OCI-LY1 (cell line): ENCODE measurements at regions not wholly inside any gene's neighbourhood (a gene's known extent, or its start where the extent isn't known, plus 50 kb on each side); places are given as distances from the start of the nearest gene placed in this dataset.

Source experiments
- H2AFZ ChIP-seq: fragments of 200-600 bp; sonication (generic), shearing (Covaris generic); 2 replicates; pipeline ENCODE4 v1.6.0; 2014; ENCODE audit warnings: antibody characterized with exemption, mild to moderate bottlenecking, low read length
- H3F3A ChIP-seq: fragments of 200-600 bp; sonication (generic), shearing (Covaris generic); 2 replicates; pipeline ENCODE4 v1.6.0; 2014; ENCODE audit warnings: mild to moderate bottlenecking, antibody characterized with exemption, low read length, moderate library complexity; ENCODE audit not compliant: insufficient read depth
- H3K27ac ChIP-seq: fragments of 200-600 bp; sonication (generic); 2 replicates; pipeline ENCODE4 v1.5.1; 2014; ENCODE audit warnings: low read length, mixed run types, mild to moderate bottlenecking, low read depth; ENCODE audit not compliant: poor library complexity, severe bottlenecking
- H3K27me3 ChIP-seq: fragments of 200-600 bp; sonication (generic); 2 replicates; pipeline ENCODE4 v1.6.0; 2014; ENCODE audit warnings: antibody characterized with exemption, mild to moderate bottlenecking, low read length, moderate library complexity; ENCODE audit not compliant: insufficient read depth
- H3K36me3 ChIP-seq: fragments of 200-600 bp; sonication (generic); 2 replicates; pipeline ENCODE4 v1.6.1; 2014; ENCODE audit warnings: mild to moderate bottlenecking, antibody characterized with exemption, low read length, moderate library complexity, mixed read lengths; ENCODE audit not compliant: insufficient read depth
- H3K4me1 ChIP-seq: fragments of 200-600 bp; sonication (generic); 2 replicates; pipeline ENCODE4 v1.5.1; 2014; ENCODE audit warnings: mild to moderate bottlenecking, low read length, moderate library complexity; ENCODE audit not compliant: insufficient read depth, severe bottlenecking
- H3K4me2 ChIP-seq: fragments of 200-600 bp; sonication (generic), shearing (Covaris generic); 2 replicates; pipeline ENCODE4 v1.6.1; 2014; ENCODE audit warnings: low read length
- H3K4me3 ChIP-seq: fragments of 200-600 bp; sonication (generic); 2 replicates; pipeline ENCODE4 v1.5.1; 2014; ENCODE audit warnings: low read length, low read depth, mild to moderate bottlenecking, mixed read lengths; ENCODE audit not compliant: poor library complexity, severe bottlenecking
- H3K79me2 ChIP-seq: fragments of 200-600 bp; shearing (Covaris generic); 2 replicates; pipeline ENCODE4 v1.6.1; 2016; ENCODE audit warnings: mixed run types, low read length, mixed read lengths; ENCODE audit not compliant: insufficient read depth
- H3K9ac ChIP-seq: fragments of 200-600 bp; sonication (generic), shearing (Covaris generic); 2 replicates; pipeline ENCODE4 v1.6.1; 2014; ENCODE audit warnings: mild to moderate bottlenecking, low read length, mixed read lengths
- H3K9me2 ChIP-seq: fragments of 200-600 bp; sonication (generic), shearing (Covaris generic); 2 replicates; pipeline ENCODE4 v1.6.1; 2014; ENCODE audit warnings: low read depth, mild to moderate bottlenecking, low read length, mixed read lengths
- H3K9me3 ChIP-seq: fragments of 200-600 bp; shearing (Covaris generic); 2 replicates; pipeline ENCODE4 v1.6.1; 2014; ENCODE audit warnings: low read length, mixed read lengths
- H4K20me1 ChIP-seq: fragments of 200-600 bp; sonication (generic), shearing (Covaris generic); 2 replicates; pipeline ENCODE4 v1.6.0; 2016; ENCODE audit warnings: mild to moderate bottlenecking, low read length; ENCODE audit not compliant: insufficient read depth
- CTCF ChIP-seq: fragments of 200-600 bp; sonication (generic), shearing (Covaris generic); IDR thresholded peaks from 2 replicates; pipeline ENCODE4 v1.5.1; 2017; ENCODE audit warnings: mild to moderate bottlenecking, antibody characterized with exemption, low read length, moderate library complexity, mixed read lengths
- EZH2 ChIP-seq: fragments of 200-600 bp; sonication (generic), shearing (Covaris generic); IDR thresholded peaks from 2 replicates; pipeline ENCODE4 v1.8.0; 2017; ENCODE audit warnings: borderline replicate concordance, mixed run types, mild to moderate bottlenecking, antibody characterized with exemption, low read length, moderate library complexity, mixed read lengths

GRCh38 chr1:29557066-29557465, 320.7 kb downstream of the PTPRU start:
- Histone ChIP-seq H2AFZ (no peak overlapping the region), H3F3A (no peaks in the 10 kb centered on the region), H3K9me3 (no peaks in the 10 kb centered on the region)

GRCh38 chr1:29556657-29557056, 320.3 kb downstream of the PTPRU start:
- Histone ChIP-seq H3K27me3 (no peaks in the 10 kb centered on the region), H3F3A (no peaks in the 10 kb centered on the region), H3K79me2 (no peaks in the 10 kb centered on the region), H3K27ac (no peak overlapping the region), H2AFZ (no peak overlapping the region), H3K9me3 (no peaks in the 10 kb centered on the region), H3K4me3 (no peak overlapping the region), H3K4me1 (no peaks in the 10 kb centered on the region), H3K4me2 (no peak overlapping the region), H4K20me1 (no peaks in the 10 kb centered on the region), H3K36me3 (no peaks in the 10 kb centered on the region), H3K9me2 (no peaks in the 10 kb centered on the region), H3K9ac (no peak overlapping the region)
- TF ChIP-seq EZH2 (no peak), CTCF (no peak)

More at GRCh38 chr1:29557066-29557465, 320.7 kb downstream of the PTPRU start:
- no peaks in the 10 kb centered on the region for H3K4me1 ChIP-seq
- H3K27ac ChIP-seq, result no peak overlapping the region
- H4K20me1 ChIP-seq, result no peaks in the 10 kb centered on the region
- H3K4me2 ChIP-seq, result no peak overlapping the region
- no peaks in the 10 kb centered on the region for H3K27me3 ChIP-seq
- no peak for TF ChIP-seq EZH2
- TF ChIP-seq CTCF, result no peak
- no peaks in the 10 kb centered on the region for H3K9me2 ChIP-seq
- H3K36me3 ChIP-seq, result no peaks in the 10 kb centered on the region
- no peak overlapping the region for H3K4me3 ChIP-seq
- H3K79me2 ChIP-seq, result no peaks in the 10 kb centered on the region
- H3K9ac ChIP-seq, result no peak overlapping the region

GRCh38 chr1:29555043-29555620, 318.8 kb downstream of the PTPRU start:
- Histone ChIP-seq H3K9me3 (no peaks in the 10 kb centered on the region), H3K4me1 (no peaks in the 10 kb centered on the region), H3K79me2 (no peaks in the 10 kb centered on the region), H2AFZ (no peak overlapping the region), H3K27ac (no peak overlapping the region), H3K4me2 (no peak overlapping the region), H3K9me2 (no peaks in the 10 kb centered on the region), H3F3A (no peaks in the 10 kb centered on the region), H3K36me3 (no peaks in the 10 kb centered on the region), H3K9ac (no peak overlapping the region), H3K27me3 (no peaks in the 10 kb centered on the region), H4K20me1 (no peaks in the 10 kb centered on the region), H3K4me3 (no peak overlapping the region)
- no peak for TF ChIP-seq CTCF
- TF ChIP-seq EZH2, result no peak
